A549 (cell line): ENCODE measurements at regions not wholly inside any gene's neighbourhood (a gene's known extent, or its start where the extent isn't known, plus 50 kb on each side); places are given as distances from the start of the nearest gene placed in this dataset.

Experiments used
- CHD2 ChIP-seq: fragments of 150-350 bp; IDR thresholded peaks from 2 replicates; pipeline ENCODE4 v1.6.1; 2014; ENCODE audit warnings: low read length; ENCODE audit not compliant: partially characterized antibody
- JUNB ChIP-seq: fragments of >200 bp; sonication (Bioruptor Twin); formaldehyde crosslinking; IDR thresholded peaks from 2 replicates; pipeline ENCODE4 v1.6.1; 2016
- MAFK ChIP-seq: fragments of 450-650 bp; IDR thresholded peaks from 2 replicates; pipeline ENCODE4 v1.6.1; 2014; ENCODE audit not compliant: partially characterized antibody
- MYC ChIP-seq: IDR thresholded peaks from 2 replicates; pipeline ENCODE4 v1.6.1; 2012; ENCODE audit warnings: mild to moderate bottlenecking, inconsistent platforms, low read length, improper control_type of control experiment, borderline replicate concordance
- PHF8 ChIP-seq: fragments of 200-600 bp; sonication (generic); IDR thresholded peaks from 2 replicates; pipeline ENCODE4 v1.6.1; 2016; ENCODE audit warnings: low read depth, mild to moderate bottlenecking, antibody characterized with exemption, moderate library complexity, borderline replicate concordance
- POLR2A ChIP-seq: IDR thresholded peaks from 2 replicates; pipeline ENCODE4 v1.6.1; 2012; ENCODE audit warnings: mild to moderate bottlenecking, low read length
- POLR2AphosphoS2 ChIP-seq: conservative IDR thresholded peaks from 2 replicates; pipeline ENCODE4 v1.6.1; 2012; ENCODE audit warnings: low read length, improper control_type of control experiment, inconsistent platforms
- RAD21 ChIP-seq, 2 experiments: fragments of >200 bp in 1 of 2; sonication (Bioruptor Twin) in 1 of 2; formaldehyde crosslinking in 1 of 2; IDR thresholded peaks in 1 of 2; conservative IDR thresholded peaks in 1 of 2; 2 replicates in 1 of 2; 3 replicates in 1 of 2; pipeline ENCODE4 v1.6.1; 2012 to 2018; ENCODE audit warnings: inconsistent platforms in 1 of 2
- RCOR1 ChIP-seq: fragments of 150-350 bp; IDR thresholded peaks from 2 replicates; pipeline ENCODE4 v1.6.1; 2014; ENCODE audit warnings: antibody characterized with exemption, low read length, low read depth
- SMC3 ChIP-seq: fragments of >200 bp; sonication (Bioruptor Twin); formaldehyde crosslinking; IDR thresholded peaks from 3 replicates; pipeline ENCODE4 v1.6.1; 2018; ENCODE audit warnings: inconsistent platforms
- TF ChIP-seq, protein P1 (sequence below): fragments of >200 bp; sonication (Bioruptor Twin); formaldehyde crosslinking; IDR thresholded peaks from 3 replicates; pipeline ENCODE4 v1.5.1; 2016
- TF ChIP-seq, protein P2 (sequence below): IDR thresholded peaks from 2 replicates; pipeline ENCODE4 v1.6.1; 2012

DNA sequence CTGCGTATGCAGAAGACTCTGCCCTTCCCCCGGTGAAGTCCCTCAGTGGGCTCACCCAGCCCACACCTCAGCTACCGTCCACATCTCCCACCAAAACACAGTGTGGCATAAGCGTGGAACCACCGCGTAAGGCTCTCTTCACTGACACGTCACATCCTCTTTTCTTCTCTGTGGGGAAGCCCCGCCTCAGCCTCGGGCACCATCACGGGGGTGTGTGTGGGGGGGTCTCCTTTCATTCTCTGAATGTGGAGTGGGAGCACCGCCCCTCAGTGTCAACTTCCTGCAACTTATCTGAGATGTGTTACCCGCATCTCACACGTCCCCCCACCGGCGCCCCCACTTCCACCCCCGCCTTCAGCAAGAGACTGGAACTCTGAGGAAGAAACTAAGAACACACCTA, 388.4 kb upstream of the JARID2 start:
- TF ChIP-seq, protein P1, sequence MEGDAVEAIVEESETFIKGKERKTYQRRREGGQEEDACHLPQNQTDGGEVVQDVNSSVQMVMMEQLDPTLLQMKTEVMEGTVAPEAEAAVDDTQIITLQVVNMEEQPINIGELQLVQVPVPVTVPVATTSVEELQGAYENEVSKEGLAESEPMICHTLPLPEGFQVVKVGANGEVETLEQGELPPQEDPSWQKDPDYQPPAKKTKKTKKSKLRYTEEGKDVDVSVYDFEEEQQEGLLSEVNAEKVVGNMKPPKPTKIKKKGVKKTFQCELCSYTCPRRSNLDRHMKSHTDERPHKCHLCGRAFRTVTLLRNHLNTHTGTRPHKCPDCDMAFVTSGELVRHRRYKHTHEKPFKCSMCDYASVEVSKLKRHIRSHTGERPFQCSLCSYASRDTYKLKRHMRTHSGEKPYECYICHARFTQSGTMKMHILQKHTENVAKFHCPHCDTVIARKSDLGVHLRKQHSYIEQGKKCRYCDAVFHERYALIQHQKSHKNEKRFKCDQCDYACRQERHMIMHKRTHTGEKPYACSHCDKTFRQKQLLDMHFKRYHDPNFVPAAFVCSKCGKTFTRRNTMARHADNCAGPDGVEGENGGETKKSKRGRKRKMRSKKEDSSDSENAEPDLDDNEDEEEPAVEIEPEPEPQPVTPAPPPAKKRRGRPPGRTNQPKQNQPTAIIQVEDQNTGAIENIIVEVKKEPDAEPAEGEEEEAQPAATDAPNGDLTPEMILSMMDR: no peak
- TF ChIP-seq PHF8: no peak
- no peak for TF ChIP-seq POLR2A
- TF ChIP-seq POLR2AphosphoS2: no peak
- TF ChIP-seq CHD2: no peak
- TF ChIP-seq RAD21 (conservative IDR thresholded peaks at IDR 0.05 in 1 of 2, IDR thresholded peaks at IDR 0.05 in 1 of 2): no peak
- TF ChIP-seq MYC: no peak
- TF ChIP-seq SMC3: no peak
- no peak for TF ChIP-seq JUNB
- no peak for TF ChIP-seq MAFK
- TF ChIP-seq, protein P2, sequence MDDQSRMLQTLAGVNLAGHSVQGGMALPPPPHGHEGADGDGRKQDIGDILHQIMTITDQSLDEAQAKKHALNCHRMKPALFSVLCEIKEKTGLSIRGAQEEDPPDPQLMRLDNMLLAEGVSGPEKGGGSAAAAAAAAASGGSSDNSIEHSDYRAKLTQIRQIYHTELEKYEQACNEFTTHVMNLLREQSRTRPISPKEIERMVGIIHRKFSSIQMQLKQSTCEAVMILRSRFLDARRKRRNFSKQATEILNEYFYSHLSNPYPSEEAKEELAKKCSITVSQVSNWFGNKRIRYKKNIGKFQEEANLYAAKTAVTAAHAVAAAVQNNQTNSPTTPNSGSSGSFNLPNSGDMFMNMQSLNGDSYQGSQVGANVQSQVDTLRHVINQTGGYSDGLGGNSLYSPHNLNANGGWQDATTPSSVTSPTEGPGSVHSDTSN: no peak
- TF ChIP-seq RCOR1: no peak
